HepG2 (cell line): ENCODE measurements at regions not wholly inside any gene's neighbourhood (a gene's known extent, or its start where the extent isn't known, plus 50 kb on each side); places are given as distances from the start of the nearest gene placed in this dataset.

Experiments used
- MAZ ChIP-seq, 2 experiments: sonication (generic) in 1 of 2; formaldehyde crosslinking in 1 of 2; IDR thresholded peaks; 2 replicates each; pipeline versions ENCODE4 v1.5.0 to v1.6.1; 2012 to 2020; ENCODE audit warnings: low read depth in 2 of 2, mild to moderate bottlenecking in 2 of 2, borderline replicate concordance in 1 of 2, improper control_type of control experiment in 1 of 2, low read length in 1 of 2, missing genetic modification reagents in 1 of 2, moderate library complexity in 1 of 2
- MLLT10 ChIP-seq: sonication (generic); formaldehyde crosslinking; IDR thresholded peaks from 2 replicates; pipeline ENCODE4 v1.4.0; 2020; ENCODE audit warnings: missing genetic modification reagents
- MXD1 ChIP-seq: sonication (generic); formaldehyde crosslinking; IDR thresholded peaks from 2 replicates; pipeline ENCODE4 v1.4.0; 2020; ENCODE audit warnings: mild to moderate bottlenecking, missing genetic modification reagents
- PBX3 ChIP-seq: sonication (generic); formaldehyde crosslinking; IDR thresholded peaks from 2 replicates; pipeline ENCODE4 v1.8.1; 2023; ENCODE audit warnings: missing genetic modification reagents, inconsistent platforms, borderline replicate concordance
- POLR2A ChIP-seq, 2 experiments: IDR thresholded peaks; 2 replicates each; pipeline ENCODE4 v1.6.1; 2011; ENCODE audit warnings: low read depth in 2 of 2, low read length in 2 of 2, mild to moderate bottlenecking in 1 of 2, moderate library complexity in 1 of 2; ENCODE audit not compliant: insufficient read depth in 1 of 2
- PREB ChIP-seq: sonication (generic); formaldehyde crosslinking; IDR thresholded peaks from 2 replicates; pipeline ENCODE4 v1.4.0; 2020; ENCODE audit warnings: missing genetic modification reagents
- REST ChIP-seq, 2 experiments: IDR thresholded peaks; 2 replicates each; pipeline ENCODE4 v1.6.1; 2011 to 2012; ENCODE audit warnings: low read length in 2 of 2, borderline replicate concordance in 1 of 2, low read depth in 1 of 2, mild to moderate bottlenecking in 1 of 2, moderate library complexity in 1 of 2
- ZNF124 ChIP-seq: sonication (generic); formaldehyde crosslinking; IDR thresholded peaks from 2 replicates; pipeline ENCODE4 v1.4.0; 2020; ENCODE audit warnings: missing genetic modification reagents

- TF ChIP-seq PREB (CRISPR knock-in tag), result no peak
- no peak for TF ChIP-seq PBX3 (CRISPR knock-in tag)
- no peak for TF ChIP-seq MXD1 (CRISPR knock-in tag)
- no peak for TF ChIP-seq POLR2A (IDR thresholded peaks at IDR 0.05; ENCODE audit: insufficient read depth in 1 of 2, low read depth in 2 of 2, low read length in 2 of 2)
- no peak for TF ChIP-seq ZNF124 (CRISPR knock-in tag)
- TF ChIP-seq REST (IDR thresholded peaks at IDR 0.05; ENCODE audit: borderline replicate concordance in 1 of 2, low read depth in 1 of 2, low read length in 2 of 2), result no peak
- no peak for TF ChIP-seq MAZ (IDR thresholded peaks at IDR 0.05; ENCODE audit: borderline replicate concordance, low read depth, low read length)
- TF ChIP-seq MAZ (CRISPR knock-in tag; IDR thresholded peaks at IDR 0.05; ENCODE audit: low read depth), result no peak
- TF ChIP-seq MLLT10, result no peak
Observed at GRCh38 chr3:145395421-145395820, 765.6 kb downstream of the PLOD2 start.
